Loucy (cell line): ENCODE measurements at regions not wholly inside any gene's neighbourhood (a gene's known extent, or its start where the extent isn't known, plus 50 kb on each side); places are given as distances from the start of the nearest gene placed in this dataset.

Experiments
- H2AFZ ChIP-seq: fragments of 200-600 bp; sonication (generic); 2 replicates; pipeline ENCODE4 v1.6.0; 2016; ENCODE audit warnings: antibody characterized with exemption, mild to moderate bottlenecking, low read length, moderate library complexity
- H3F3A ChIP-seq: fragments of 200-600 bp; 2 replicates; pipeline ENCODE4 v1.6.0; 2016; ENCODE audit warnings: antibody characterized with exemption, low read depth, mild to moderate bottlenecking
- H3K27me3 ChIP-seq: fragments of 200-600 bp; sonication (generic); 2 replicates; pipeline ENCODE4 v1.6.1; 2014; ENCODE audit warnings: low read length, mild to moderate bottlenecking; ENCODE audit not compliant: insufficient read depth, poor library complexity, severe bottlenecking
- H3K36me3 ChIP-seq: fragments of 200-600 bp; sonication (generic); 2 replicates; pipeline ENCODE4 v1.6.1; 2016; ENCODE audit warnings: low read length; ENCODE audit not compliant: insufficient read depth
- H3K4me1 ChIP-seq: fragments of 200-600 bp; sonication (generic); 2 replicates; pipeline ENCODE4 v1.5.1; 2014; ENCODE audit warnings: low read length, mild to moderate bottlenecking; ENCODE audit not compliant: insufficient read depth, poor library complexity, severe bottlenecking
- H3K4me2 ChIP-seq: fragments of 200-600 bp; sonication (generic); 2 replicates; pipeline ENCODE4 v1.6.0; 2014; ENCODE audit warnings: antibody characterized with exemption, low read length, low read depth, mild to moderate bottlenecking; ENCODE audit not compliant: poor library complexity, severe bottlenecking
- H3K4me3 ChIP-seq: fragments of 200-600 bp; sonication (generic); 2 replicates; pipeline ENCODE4 v1.5.1; 2014; ENCODE audit warnings: low read length, mild to moderate bottlenecking, mixed read lengths; ENCODE audit not compliant: poor library complexity, severe bottlenecking
- H3K79me2 ChIP-seq: fragments of 200-600 bp; sonication (generic); 2 replicates; pipeline ENCODE4 v1.6.1; 2014; ENCODE audit warnings: low read length; ENCODE audit not compliant: insufficient read depth
- H3K9ac ChIP-seq: fragments of 200-600 bp; sonication (generic); 2 replicates; pipeline ENCODE4 v1.6.0; 2014; ENCODE audit warnings: mild to moderate bottlenecking, low read depth, low read length, moderate library complexity; ENCODE audit not compliant: poor library complexity, severe bottlenecking
- H3K9me2 ChIP-seq: fragments of 200-600 bp; sonication (generic); replicated peaks from 2 replicates; pipeline ENCODE4 v1.6.1; 2016; ENCODE audit warnings: low read depth, low read length, mixed read lengths
- H3K9me3 ChIP-seq: fragments of 200-600 bp; sonication (generic); 2 replicates; pipeline ENCODE4 v1.6.1; 2014; ENCODE audit warnings: mild to moderate bottlenecking, antibody characterized with exemption, low read length, low read depth; ENCODE audit not compliant: insufficient read depth
- H4K20me1 ChIP-seq: fragments of 200-600 bp; sonication (generic); 2 replicates; pipeline ENCODE4 v1.6.0; 2014; ENCODE audit warnings: antibody characterized with exemption, low read length, mild to moderate bottlenecking; ENCODE audit not compliant: insufficient read depth, poor library complexity, severe bottlenecking
- CTCF ChIP-seq: fragments of 200-600 bp; sonication (generic); conservative IDR thresholded peaks from 2 replicates; pipeline ENCODE4 v1.5.1; 2014; ENCODE audit warnings: mild to moderate bottlenecking, antibody characterized with exemption, low read length
- EZH2phosphoT487 ChIP-seq: fragments of 200-600 bp; IDR thresholded peaks from 2 replicates; pipeline ENCODE4 v1.6.1; 2018; ENCODE audit warnings: antibody characterized with exemption, mild to moderate bottlenecking, moderate library complexity, borderline replicate concordance

DNA sequence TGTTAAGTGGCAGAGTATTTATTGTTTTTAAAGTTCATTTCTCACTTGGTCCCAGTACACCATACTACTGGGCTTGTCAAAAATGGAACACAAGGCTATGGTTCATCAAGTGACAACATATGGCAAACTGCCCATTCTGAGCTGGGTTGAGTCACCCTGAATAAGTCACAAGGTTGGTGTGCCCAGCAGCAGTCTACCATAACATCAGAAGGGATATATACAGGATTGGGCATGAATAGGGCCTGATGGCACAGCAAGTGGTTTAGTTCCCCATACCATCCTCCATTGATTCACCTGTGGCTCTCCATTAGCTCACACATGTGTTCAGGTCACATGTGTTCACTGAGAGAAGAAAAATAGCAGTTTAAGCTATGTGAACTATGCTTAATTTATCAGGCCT lies 249.8 kb upstream of the PRDM9 start:
- Histone ChIP-seq H4K20me1 (no peaks in the 10 kb centered on the region), H3K9me3 (no peaks in the 10 kb centered on the region), H3K79me2 (no peaks in the 10 kb centered on the region), H3K9ac (no peak overlapping the region), H3F3A (no peaks in the 10 kb centered on the region), H3K4me2 (no peak overlapping the region), H3K9me2 (no peaks in the 10 kb centered on the region), H3K4me3 (no peak overlapping the region), H3K27me3 (no peaks in the 10 kb centered on the region), H2AFZ (no peak overlapping the region), H3K4me1 (no peaks in the 10 kb centered on the region), H3K36me3 (no peaks in the 10 kb centered on the region)
- TF ChIP-seq CTCF (no peak), EZH2phosphoT487 (no peak)

GRCh38 chr5:23253621-23254198 lies 253.7 kb upstream of the PRDM9 start:
- H3F3A ChIP-seq: no peaks in the 10 kb centered on the region
- no peak overlapping the region for H3K9ac ChIP-seq
- no peaks in the 10 kb centered on the region for H3K79me2 ChIP-seq
- H3K4me3 ChIP-seq: no peak overlapping the region
- no peak for TF ChIP-seq EZH2phosphoT487
- TF ChIP-seq CTCF: no peak
- no peaks in the 10 kb centered on the region for H4K20me1 ChIP-seq
- H3K9me2 ChIP-seq: no peaks in the 10 kb centered on the region
- no peak overlapping the region for H3K4me2 ChIP-seq
- no peaks in the 10 kb centered on the region for H3K4me1 ChIP-seq
- H2AFZ ChIP-seq: no peak overlapping the region
- no peaks in the 10 kb centered on the region for H3K9me3 ChIP-seq
- no peaks in the 10 kb centered on the region for H3K27me3 ChIP-seq
- H3K36me3 ChIP-seq: no peaks in the 10 kb centered on the region

DNA sequence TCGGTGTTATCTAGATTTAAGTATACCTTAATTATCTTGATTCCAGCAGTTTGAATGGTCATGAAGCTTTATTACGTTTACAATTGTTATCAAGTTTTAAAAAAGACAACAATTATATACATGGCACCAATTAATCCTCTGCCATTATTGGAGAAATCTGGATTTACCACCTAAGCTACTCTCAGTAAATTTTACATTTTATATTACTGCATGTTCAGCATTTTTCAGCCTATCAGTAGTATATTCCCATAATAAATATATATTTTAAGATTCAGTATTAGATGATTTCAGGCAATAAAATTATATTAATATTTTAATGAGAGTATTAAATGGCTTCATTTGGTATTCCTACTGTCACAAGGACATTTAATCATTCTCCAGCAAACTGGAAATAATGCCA lies 264.5 kb upstream of the PRDM9 start:
- no peaks in the 10 kb centered on the region for H3K36me3 ChIP-seq
- H3K79me2 ChIP-seq: no peaks in the 10 kb centered on the region
- no peak overlapping the region for H3K4me2 ChIP-seq
- TF ChIP-seq EZH2phosphoT487 (no peak), CTCF (no peak)
- H3F3A ChIP-seq: no peaks in the 10 kb centered on the region
- no peaks in the 10 kb centered on the region for H3K9me2 ChIP-seq
- H3K9ac ChIP-seq: no peak overlapping the region
- no peaks in the 10 kb centered on the region for H3K4me1 ChIP-seq
- no peaks in the 10 kb centered on the region for H3K27me3 ChIP-seq
- no peaks in the 10 kb centered on the region for H3K9me3 ChIP-seq
- no peak overlapping the region for H3K4me3 ChIP-seq
- H4K20me1 ChIP-seq: no peaks in the 10 kb centered on the region
- H2AFZ ChIP-seq: no peak overlapping the region
